22Rv1 (cell line): ENCODE measurements at regions not wholly inside any gene's neighbourhood (a gene's known extent, or its start where the extent isn't known, plus 50 kb on each side); places are given as distances from the start of the nearest gene placed in this dataset.

ENCODE experiments used
- ZFX ChIP-seq: fragments of 450-650 bp; IDR thresholded peaks from 2 replicates; pipeline ENCODE4 v1.6.1; 2017; ENCODE audit warnings: antibody characterized with exemption, borderline replicate concordance
- TF ChIP-seq, protein P1 (sequence below): fragments of 450-650 bp; IDR thresholded peaks from 2 replicates; pipeline ENCODE4 v1.5.1; 2017; ENCODE audit warnings: mild to moderate bottlenecking

DNA sequence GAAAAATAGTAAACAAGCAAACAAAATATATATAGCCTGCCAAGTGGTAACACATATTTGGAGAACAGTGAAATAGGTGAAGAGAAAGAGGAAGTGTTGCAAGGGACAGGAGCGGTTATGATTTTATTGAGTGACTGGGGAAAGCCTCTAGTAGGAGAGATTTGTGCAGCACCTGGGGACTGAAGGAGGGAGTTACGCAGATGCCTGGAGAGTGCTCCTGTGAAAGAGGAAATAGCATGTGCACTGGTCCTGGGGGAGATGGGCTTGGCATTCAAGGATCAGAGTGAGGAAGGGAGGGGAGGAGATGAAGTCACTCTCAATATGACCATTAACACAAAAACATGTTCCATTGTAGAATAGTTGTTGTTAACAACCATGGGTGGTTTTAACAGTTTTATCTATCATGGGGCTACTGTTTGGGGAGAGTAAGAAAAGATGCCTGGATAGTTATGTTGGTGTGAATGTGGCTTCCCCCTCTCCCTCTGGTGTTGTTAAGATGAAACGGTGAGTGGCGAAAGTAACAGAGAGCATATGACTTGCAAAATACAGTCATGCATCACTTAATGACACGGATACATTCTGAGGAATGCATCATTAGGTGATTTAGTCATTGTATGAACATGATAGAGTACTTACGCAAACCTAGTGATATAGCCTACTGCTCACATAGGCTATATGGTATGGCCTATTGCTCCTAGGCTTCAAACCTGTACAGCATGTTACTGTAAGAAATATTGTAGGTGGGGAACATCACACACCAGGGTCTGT, 251.7 kb upstream of the ARGLU1 start:
- TF ChIP-seq, protein P1, sequence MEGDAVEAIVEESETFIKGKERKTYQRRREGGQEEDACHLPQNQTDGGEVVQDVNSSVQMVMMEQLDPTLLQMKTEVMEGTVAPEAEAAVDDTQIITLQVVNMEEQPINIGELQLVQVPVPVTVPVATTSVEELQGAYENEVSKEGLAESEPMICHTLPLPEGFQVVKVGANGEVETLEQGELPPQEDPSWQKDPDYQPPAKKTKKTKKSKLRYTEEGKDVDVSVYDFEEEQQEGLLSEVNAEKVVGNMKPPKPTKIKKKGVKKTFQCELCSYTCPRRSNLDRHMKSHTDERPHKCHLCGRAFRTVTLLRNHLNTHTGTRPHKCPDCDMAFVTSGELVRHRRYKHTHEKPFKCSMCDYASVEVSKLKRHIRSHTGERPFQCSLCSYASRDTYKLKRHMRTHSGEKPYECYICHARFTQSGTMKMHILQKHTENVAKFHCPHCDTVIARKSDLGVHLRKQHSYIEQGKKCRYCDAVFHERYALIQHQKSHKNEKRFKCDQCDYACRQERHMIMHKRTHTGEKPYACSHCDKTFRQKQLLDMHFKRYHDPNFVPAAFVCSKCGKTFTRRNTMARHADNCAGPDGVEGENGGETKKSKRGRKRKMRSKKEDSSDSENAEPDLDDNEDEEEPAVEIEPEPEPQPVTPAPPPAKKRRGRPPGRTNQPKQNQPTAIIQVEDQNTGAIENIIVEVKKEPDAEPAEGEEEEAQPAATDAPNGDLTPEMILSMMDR: no peak
- no peak for TF ChIP-seq ZFX
